ENCODE measurements at regions not wholly inside any gene's neighbourhood (a gene's known extent, or its start where the extent isn't known, plus 50 kb on each side); places are given as distances from the start of the nearest gene placed in this dataset.
"Not testable (repeated sequence)": the region's sequence is repeated elsewhere in the genome, so short reads cannot be mapped to it uniquely, and the experiment has no call there.

- DNase-seq: no peak
Measured at GRCh38 chr6:85191656-85192055, 258.2 kb upstream of the NT5E start.

DNA sequence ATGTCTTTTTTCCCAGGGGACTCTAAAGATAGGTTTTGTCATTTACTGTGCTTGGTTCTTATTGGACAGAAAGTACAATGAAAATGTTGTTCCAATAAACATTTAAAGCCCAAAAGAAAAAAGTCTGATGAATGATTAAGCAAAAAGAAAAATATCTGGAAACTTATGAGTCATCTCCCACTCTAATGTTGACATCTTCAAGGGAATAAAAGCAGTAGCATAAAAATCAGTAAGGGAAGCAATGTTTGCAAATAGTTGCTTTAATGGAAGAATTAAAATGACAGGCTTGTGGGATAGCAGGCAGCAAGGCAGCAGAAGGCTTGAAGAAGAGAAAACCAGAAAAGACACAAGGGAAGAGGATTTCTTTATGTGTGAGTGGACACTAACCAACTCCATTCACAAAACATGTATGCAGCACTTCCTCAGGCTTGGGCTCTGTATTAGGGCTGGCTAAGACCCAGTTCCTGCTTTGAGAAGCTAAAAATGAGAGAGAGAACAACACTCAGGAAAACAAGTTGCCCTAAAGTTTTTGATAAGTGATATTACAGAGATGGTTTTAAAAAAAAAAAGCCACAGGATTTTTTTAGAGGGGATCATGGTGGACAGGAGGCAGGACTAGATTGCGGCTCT, 263.2 kb upstream of the NT5E start:
- DNase-seq: no peak

DNA sequence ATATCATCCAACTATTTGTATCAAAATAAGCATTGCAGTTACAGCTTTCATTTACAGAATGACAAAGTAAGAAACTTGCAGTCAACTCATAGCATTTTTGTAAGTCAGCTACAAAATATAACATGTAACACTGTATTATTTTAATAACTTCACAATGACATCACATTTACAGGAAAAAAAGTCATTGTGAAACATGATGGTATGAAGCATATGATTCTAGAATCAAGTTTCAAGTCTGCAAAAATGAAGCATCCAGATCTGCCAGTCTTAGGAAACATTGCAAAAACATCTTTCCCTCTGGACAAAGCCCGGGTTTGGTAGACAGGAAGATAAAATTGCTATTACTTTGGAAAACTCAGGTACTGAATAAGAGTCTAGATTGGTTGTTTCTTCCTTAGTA, 263.9 kb upstream of the NT5E start:
- no peak for DNase-seq

DNA sequence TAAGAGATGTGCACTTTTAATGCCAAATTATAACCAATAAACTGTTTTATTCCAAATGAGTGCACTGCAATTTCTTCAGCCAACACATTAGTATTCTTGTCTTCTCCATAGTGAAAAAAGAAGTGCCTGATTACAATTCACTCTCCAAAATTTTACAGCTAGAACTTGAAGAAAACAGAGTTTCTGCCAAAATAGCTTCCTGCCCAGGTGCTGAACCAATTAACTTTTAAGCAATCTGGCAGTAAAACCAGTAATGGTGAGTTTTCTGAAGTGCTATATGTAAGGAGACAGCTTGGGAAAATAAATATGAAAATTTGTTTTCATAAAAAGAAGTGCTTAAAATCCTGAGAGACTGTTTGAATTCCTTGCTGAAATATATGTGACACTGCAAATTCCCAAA, 266.0 kb upstream of the NT5E start:
- DNase-seq: no peak

- no peak for DNase-seq
Measured at GRCh38 chr6:85172705-85173104, 277.2 kb upstream of the NT5E start.

GRCh38 chr6:85172161-85172560, 277.7 kb upstream of the NT5E start:
- DNase-seq: no peak

DNA sequence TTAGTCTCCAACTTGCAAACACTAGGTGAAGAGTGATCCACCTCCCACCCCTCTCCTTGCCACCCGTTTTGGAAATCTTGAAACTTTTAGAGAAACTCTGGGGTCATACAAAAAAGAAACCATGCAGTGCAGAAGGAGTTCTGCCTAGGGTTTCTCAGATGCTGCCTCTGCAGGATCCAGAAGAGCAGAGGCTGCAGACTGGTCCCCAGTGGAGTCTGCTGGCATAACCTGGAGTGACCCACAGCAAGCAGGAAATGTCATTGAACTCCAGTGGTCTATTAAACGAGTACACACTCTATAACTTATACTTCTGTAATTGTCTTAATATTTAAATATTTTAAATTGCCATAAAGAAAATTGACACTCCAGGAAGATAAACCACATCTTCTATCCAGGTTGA, 280.7 kb upstream of the NT5E start:
- no peak for DNase-seq

DNA sequence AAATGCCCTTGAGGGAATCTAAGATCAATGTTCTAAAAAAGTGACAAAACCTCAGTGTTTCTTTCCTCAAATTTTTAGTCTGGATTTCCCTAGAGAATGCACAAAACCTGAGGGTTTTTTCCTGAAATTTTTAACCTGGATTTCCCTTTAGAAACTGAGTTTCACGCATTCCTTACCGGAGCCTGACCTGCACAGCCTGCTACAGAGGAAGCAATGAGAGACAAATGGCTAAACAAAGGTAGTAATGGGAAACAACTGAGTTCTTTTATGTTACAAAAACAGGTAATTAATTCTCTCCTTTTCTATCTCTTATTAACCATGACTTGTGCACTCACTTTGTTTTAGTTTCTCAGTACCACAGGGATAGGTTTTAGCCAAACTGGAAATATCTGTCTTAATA, 281.7 kb upstream of the NT5E start:
- no peak for DNase-seq

DNA sequence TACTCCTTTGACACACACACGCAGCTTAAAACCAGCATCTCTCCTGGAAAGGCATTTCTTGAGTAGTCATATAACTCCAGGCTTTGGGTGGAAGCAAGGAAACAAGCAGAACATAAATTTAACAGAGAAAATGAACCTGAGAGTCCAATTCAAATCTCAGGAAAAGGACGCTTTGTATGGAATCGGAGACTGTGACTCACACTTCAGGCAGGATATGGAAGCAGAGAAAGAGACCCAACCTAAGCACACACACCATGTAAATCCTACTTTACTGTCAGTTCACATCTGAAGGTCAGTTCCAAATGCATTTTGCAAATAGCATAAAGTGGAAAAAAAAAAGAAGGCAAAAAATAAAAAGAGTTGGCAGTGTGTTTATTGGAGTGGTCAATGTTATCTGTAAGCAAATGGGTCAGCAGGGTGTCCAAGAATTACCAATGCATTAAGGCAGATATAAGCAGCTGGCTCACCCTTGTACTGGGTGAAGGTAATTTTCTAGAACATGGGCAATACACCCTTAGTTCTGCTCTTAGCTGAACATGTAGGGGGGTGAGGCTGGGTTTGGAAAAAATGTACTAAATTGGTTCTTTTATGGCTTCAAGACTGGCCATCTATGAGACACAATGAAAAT, 283.7 kb upstream of the NT5E start:
- no peak for DNase-seq

DNA sequence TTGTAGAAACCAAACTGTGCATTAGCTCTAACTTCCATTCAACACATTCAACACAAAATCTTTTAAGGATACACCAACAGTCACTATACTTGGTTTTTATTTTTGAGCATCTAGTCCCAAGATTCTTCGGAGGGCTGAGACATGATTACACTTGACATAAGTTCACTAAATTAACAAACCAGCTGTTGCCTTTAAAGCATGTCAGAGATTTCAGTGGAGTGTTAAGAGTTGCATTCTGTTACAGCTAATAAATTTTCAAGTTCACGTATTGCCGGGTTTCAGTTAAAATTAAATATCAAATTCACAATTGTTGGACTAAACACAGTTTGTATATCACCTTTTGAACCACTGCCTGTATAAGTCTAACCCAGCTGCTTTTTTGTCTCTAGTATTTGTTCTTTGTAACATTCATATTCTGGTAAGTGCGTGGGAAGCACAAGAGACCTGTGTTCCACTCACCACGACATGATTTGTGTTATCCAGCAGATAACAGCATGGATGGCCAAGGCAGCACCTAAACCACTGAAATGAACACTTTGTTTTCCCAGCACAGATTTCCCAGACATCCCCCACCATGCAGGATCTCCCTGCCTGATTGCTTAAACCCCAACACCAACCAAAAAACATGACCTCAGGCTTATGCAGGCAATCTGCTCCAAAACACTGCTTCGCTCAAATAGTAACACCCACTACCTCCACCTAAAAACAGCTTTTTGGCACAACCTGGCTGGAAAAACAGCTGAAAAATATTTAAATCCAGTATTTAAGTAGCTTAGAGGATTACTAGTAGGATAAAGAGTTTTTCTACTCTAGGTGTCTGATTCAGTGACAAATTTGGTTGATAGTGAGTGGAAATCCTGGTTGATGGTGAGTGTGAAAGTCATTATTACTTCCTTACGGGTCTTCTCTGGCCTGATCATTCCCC, 286.5 kb upstream of the NT5E start:
- no peak for DNase-seq

DNA sequence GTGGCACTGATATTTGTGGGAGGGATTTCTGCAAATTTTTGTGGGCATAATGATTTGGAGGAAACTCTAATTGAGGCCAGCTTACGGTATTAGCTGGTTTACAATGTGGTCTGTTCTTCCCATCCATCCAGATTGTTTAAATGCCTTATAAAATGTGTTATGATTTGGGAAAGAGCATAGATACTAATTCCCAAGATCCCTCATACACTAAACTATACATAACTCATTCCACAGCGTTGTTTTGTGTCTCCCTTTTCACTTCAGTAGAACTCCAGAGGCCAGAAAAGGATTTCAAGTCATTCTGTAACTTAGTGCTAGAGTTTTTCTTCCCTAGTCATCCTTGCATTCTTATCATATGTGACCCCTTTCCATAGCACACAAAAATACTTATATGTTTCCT, 292.6 kb upstream of the NT5E start:
- no peak for DNase-seq

- no peak for DNase-seq
Measured at GRCh38 chr6:85143676-85144075, 306.2 kb upstream of the NT5E start.

- no peak for DNase-seq
Measured at GRCh38 chr6:85137865-85138264, 312.0 kb upstream of the NT5E start.

DNA sequence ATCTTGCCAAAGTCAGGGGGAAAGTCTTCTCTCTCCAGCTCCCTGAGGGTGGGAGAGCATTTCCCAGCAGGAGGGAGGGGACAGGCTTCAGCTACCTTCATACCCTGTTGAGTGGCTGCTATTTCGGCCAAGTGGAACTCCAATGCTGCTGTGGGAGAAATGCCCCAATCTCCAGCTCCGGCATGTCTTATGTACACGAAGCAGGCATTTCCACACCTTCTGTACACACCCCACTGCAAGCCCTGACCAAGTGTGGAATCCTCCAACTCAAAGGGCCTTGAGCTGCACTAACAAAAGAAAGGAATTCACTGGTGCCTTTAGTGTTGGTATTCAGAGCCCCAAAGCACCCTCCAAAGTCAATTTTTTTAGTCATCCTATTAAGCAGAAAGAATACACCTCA, 313.6 kb upstream of the NT5E start:
- no peak for DNase-seq

DNA sequence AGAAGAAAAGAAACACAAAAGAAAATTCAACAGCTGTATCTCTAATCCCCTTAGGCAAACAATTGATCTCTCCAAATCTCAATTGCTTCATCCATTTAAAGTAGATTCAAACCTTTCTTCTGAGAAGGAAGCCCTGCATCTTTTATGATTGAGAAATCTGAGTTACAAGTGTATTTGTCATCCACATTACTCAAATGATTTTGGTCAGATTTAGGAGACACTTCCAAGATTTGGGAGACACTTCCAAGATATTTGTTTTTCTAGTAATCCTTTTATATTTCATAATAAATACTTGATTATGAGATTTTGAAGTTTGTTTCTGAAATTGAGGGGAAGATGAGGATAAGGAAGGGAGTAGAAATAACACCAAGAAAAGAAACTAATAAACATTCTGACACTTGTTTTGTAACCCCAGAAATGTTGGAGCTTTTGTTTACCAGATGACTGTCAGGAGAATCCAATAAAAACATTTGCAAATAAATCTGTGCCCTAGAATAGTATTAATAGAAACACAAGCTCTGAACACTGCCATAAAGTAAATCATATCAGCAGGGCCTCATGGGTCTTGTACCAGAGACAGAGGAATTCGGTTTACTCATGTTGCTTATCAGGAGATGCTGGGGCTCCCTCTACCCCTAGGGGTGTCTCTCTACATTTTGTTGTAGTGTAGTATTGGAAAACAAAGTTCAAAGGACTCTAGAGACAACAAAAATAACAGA, 314.3 kb upstream of the NT5E start:
- DNase-seq: no peak

DNA sequence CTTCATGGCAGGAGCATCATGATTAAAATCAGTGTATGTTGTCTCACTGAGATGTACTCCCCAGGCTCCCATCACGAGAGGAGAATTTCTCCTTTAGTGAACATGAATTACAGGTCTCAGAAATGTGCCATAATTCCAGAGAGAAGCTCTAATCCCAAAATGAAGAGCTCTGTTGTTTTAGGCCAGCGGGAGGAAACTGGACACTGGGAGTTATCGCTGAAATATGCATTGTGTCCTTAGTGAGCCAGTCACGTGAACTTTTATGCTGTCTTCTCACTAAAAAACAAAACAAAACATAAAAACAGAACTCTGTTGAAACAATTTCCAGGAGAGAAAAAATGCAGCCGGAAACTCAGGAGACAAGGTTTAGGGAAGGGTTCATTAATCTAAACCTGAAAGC, 315.7 kb upstream of the NT5E start:
- no peak for DNase-seq

DNA sequence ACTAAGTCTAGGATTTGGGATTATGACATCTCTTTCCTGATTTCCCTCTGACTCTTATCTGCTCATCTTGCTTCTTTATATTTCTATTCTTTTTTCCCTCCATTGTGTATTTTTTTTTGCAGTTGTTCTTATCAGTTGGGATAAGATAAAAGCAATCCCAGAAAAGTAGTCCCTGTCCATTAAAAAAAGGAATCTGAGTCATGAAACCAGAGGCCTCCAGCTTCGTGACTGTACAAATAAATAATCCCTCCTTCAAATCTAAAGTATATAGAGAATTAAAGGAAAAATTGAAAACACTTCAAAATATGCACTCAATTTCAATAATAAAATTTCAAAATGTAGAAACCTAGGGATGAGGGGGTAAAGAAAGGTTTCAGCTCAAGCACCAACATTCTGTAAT, 317.8 kb upstream of the NT5E start:
- no peak for DNase-seq

DNA sequence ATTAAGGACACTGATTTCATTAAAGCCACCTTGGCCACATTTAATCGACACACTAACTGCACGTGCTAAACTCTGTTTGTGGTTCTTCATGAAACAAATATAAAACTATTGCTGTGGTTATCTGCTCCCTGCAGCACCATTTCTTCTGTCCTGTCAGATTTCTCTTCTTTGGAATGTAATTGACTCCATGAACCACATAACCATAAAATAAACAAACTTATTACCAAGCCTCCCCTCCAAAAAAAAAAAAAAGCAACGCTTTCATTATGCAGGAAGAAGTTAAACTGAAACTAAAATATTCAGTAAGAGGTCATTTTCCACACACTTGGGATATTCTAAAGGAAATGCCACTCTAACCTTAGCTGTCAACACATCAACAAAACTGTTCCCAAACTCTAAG, 319.1 kb upstream of the NT5E start:
- no peak for DNase-seq

GRCh38 chr6:85129881-85130280, 320.0 kb upstream of the NT5E start:
- no peak for DNase-seq

DNA sequence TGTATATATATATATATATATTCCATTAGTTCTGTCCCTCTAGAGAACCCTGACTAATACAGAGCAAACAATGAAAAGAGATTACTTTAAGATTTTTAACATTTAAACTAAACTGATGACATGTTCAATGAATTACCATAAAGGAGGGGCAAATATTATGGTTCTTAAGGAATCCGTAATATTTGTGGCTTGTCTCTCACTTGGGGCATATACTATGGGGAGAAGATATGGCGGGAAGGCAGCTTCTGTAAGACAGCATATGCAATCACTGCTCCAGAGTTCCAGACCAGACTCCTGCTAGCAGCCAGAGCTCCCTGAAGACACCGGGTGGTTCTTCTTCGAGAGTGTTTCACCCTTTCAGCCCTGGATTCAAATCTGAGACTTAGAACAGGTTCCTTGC, 321.1 kb upstream of the NT5E start:
- DNase-seq: no peak

GRCh38 chr6:85128256-85128655, 321.6 kb upstream of the NT5E start:
- DNase-seq: not testable (repeated sequence)

DNA sequence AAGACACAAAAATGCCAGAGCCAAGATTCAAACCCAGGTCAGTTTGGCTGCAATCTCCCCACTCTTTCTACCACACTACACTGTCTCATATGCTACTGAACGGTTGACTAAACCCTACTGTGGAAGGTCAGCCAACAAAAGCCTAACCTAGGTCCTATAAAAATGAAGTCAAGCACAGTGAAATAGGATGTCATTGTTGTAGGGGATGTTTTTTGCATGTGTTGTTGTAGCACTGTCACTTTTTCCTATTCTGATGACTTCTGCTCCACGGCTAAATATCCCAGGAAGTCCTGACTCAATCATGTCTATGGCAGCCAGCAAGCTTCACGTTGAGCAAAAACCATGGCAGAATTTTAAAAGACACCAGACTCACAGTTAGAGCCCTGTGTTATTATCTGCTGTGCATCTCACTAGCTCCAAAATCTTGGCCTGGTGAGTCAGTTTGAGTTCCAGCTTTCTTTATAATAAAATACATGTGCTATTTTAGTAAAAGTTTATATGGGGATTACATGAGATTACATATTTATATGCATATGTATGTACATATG, 322.1 kb upstream of the NT5E start:
- no peak for DNase-seq

DNA sequence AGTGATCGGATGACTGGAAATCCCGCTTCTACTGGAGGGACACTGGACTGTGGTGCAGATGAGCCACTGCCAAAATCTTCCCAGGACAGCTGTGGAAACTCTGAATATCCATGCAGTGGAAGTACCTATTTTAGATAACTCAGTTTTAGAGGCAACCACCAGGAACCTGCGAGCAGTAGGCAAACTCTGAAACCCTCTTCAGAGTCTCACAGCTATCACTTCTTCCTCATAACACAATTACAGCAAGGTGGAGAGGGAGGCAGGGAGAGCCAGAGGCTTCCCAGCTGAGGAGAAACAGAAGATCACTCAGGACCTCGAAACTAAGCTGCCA, 322.8 kb upstream of the NT5E start:
- no peak for DNase-seq

Measured in stimulated activated CD8-positive, alpha-beta memory T cell treated with anti-CD3 and anti-CD28 coated beads, Interleukin-4, amount 100 ng/mL, for 48 hours (primary cell).